A673 (cell line): ENCODE measurements at regions not wholly inside any gene's neighbourhood (a gene's known extent, or its start where the extent isn't known, plus 50 kb on each side); places are given as distances from the start of the nearest gene placed in this dataset.

Source experiments
- BruUV-seq: library from RNA; stranded (reverse); fragments of 400-500 nt; replicated peaks from 2 replicates; lab custom pipeline; 2021; lab: Mats Ljungman, UMichigan
- CTCF ChIA-PET: fragments of 300-600 bp; sonication (Branson Sonifier 250); formaldehyde crosslinking; loops from one replicate; lab custom pipeline; 2022; ENCODE audit warnings: antibody characterized with exemption; lab: Charles Lee
- POLR2A ChIA-PET: fragments of 300-600 bp; sonication (Branson Sonifier 250); formaldehyde crosslinking; loops from one replicate; lab custom pipeline; 2022; ENCODE audit warnings: antibody characterized with exemption; ENCODE audit not compliant: low non-redundant PET; lab: Charles Lee
- DNase-seq: peaks from one replicate; pipeline ENCODE4 v3.0.0-alpha.2; 2015; ENCODE audit warnings: low spot score
- H3K27ac ChIP-seq: fragments of 200-600 bp; sonication (generic); 2 replicates; pipeline ENCODE4 v1.5.1; 2016; ENCODE audit warnings: mixed run types, low read depth, mild to moderate bottlenecking, mixed read lengths, antibody characterized with exemption, low read length; ENCODE audit not compliant: poor library complexity, severe bottlenecking
- H3K27me3 ChIP-seq: fragments of 200-600 bp; sonication (generic); replicated peaks from 2 replicates; pipeline ENCODE4 v1.6.1; 2017; ENCODE audit warnings: mixed run types, low read depth, mild to moderate bottlenecking, mixed read lengths, antibody characterized with exemption, low read length; ENCODE audit not compliant: insufficient read depth, poor library complexity
- H3K36me3 ChIP-seq: fragments of 200-600 bp; sonication (generic); 2 replicates; pipeline ENCODE4 v1.6.1; 2016; ENCODE audit warnings: mixed run types, mild to moderate bottlenecking, mixed read lengths, antibody characterized with exemption, low read length; ENCODE audit not compliant: insufficient read depth, poor library complexity, severe bottlenecking
- H3K4me1 ChIP-seq: fragments of 200-600 bp; sonication (generic); 2 replicates; pipeline ENCODE4 v1.6.1; 2017; ENCODE audit warnings: mixed run types, mild to moderate bottlenecking, mixed read lengths, antibody characterized with exemption, low read length; ENCODE audit not compliant: insufficient read depth, poor library complexity, severe bottlenecking
- H3K4me3 ChIP-seq: fragments of 200-600 bp; sonication (generic); 2 replicates; pipeline ENCODE4 v1.5.1; 2016; ENCODE audit warnings: low read depth, mixed run types, mild to moderate bottlenecking, mixed read lengths, low read length; ENCODE audit not compliant: poor library complexity, severe bottlenecking
- H3K9me3 ChIP-seq: fragments of 200-600 bp; sonication (generic); 2 replicates; pipeline ENCODE4 v1.6.1; 2016; ENCODE audit warnings: mixed run types, low read depth, mild to moderate bottlenecking, mixed read lengths, antibody characterized with exemption, low read length; ENCODE audit not compliant: poor library complexity, severe bottlenecking
- CTCF ChIP-seq: fragments of 300-800, 200-600 bp; sonication (generic); conservative IDR thresholded peaks from 2 replicates; pipeline ENCODE4 v1.5.1; 2017; ENCODE audit warnings: low read depth, mild to moderate bottlenecking, antibody characterized with exemption, low read length, moderate library complexity, mixed read lengths
- EZH2 ChIP-seq: fragments of 200-600 bp; sonication (generic); IDR thresholded peaks from 2 replicates; pipeline ENCODE4 v1.6.1; 2017; ENCODE audit warnings: borderline replicate concordance, low read depth, mild to moderate bottlenecking, mixed read lengths, antibody characterized with exemption, low read length; ENCODE audit not compliant: poor library complexity, severe bottlenecking
- intact Hi-C: fragments of 100-400 bp; cut with micrococcal nuclease; formaldehyde crosslinking; loops from one replicate; pipeline ENCODE4 v1.10.0; 2022; ENCODE audit not compliant: unreplicated experiment

- Histone ChIP-seq H3K36me3 (no peaks in the 10 kb centered on the region), H3K4me1 (no peaks in the 10 kb centered on the region), H3K9me3 (no peaks in the 10 kb centered on the region), H3K27me3 (peaks cover 29% of the 10 kb centered on the region), H3K4me3 (no peak overlapping the region), H3K27ac (no peak overlapping the region)
- TF ChIP-seq EZH2 (no peak), CTCF (peak; percentile 67)
- ChIA-PET POLR2A (no interaction called here), CTCF (no interaction called here)
- no TSS peak for BruUV-seq
- intact Hi-C loops, result loop anchor here (10.0 kb wide), 1 partner anchor 995 kb away; no protein-coding TSS in a partner anchor
- peak; percentile 35 for DNase-seq
Observed at GRCh38 chr11:11789735-11790369, 51.9 kb upstream of the USP47 start.

GRCh38 chr11:11788063-11788710, 53.6 kb upstream of the USP47 start:
- intact Hi-C loops, result loop anchor here (1.0 to 10.0 kb wide), 2 partner anchors 855 to 993 kb away; no protein-coding TSS in a partner anchor
- Histone ChIP-seq H3K4me3 (no peak overlapping the region), H3K4me1 (no peaks in the 10 kb centered on the region), H3K27me3 (peaks cover 15% of the 10 kb centered on the region), H3K9me3 (no peaks in the 10 kb centered on the region), H3K27ac (no peak overlapping the region), H3K36me3 (no peaks in the 10 kb centered on the region)
- POLR2A ChIA-PET, result no interaction called here
- DNase-seq, result no peak
- no peak for TF ChIP-seq EZH2
- TF ChIP-seq CTCF, result no peak
- CTCF ChIA-PET, result interaction anchor here (0.8 to 2.0 kb wide), 7 partner anchors 54 to 1017 kb away, joined by 4 to 26 read pairs (median 5); no protein-coding TSS in a partner anchor
- BruUV-seq, result no TSS peak

GRCh38 chr11:11787305-11788062, 54.3 kb upstream of the USP47 start:
- CTCF ChIA-PET, result interaction anchor here (0.5 to 2.0 kb wide), 9 partner anchors 55 to 1686 kb away, joined by 3 to 26 read pairs (median 5); no protein-coding TSS in a partner anchor
- H3K4me1 ChIP-seq, result no peaks in the 10 kb centered on the region
- no peaks in the 10 kb centered on the region for H3K9me3 ChIP-seq
- H3K27me3 ChIP-seq, result peaks cover 9% of the 10 kb centered on the region
- DNase-seq, result peak; percentile 77
- no TSS peak for BruUV-seq
- H3K4me3 ChIP-seq, result no peak overlapping the region
- no peaks in the 10 kb centered on the region for H3K36me3 ChIP-seq
- TF ChIP-seq CTCF, result peak; percentile 80
- TF ChIP-seq EZH2, result no peak
- H3K27ac ChIP-seq, result no peak overlapping the region
- POLR2A ChIA-PET, result interaction anchor here (0.6 kb wide), 1 partner anchor 95 kb away, joined by 3 read pairs; no protein-coding TSS in a partner anchor
- intact Hi-C loops, result loop anchor here (1.0 to 10.0 kb wide), 5 partner anchors 387 to 993 kb away; no protein-coding TSS in a partner anchor
